Neural progenitor cell (in vitro differentiated cells): ENCODE measurements at regions not wholly inside any gene's neighbourhood (a gene's known extent, or its start where the extent isn't known, plus 50 kb on each side); places are given as distances from the start of the nearest gene placed in this dataset.

Source experiments
- EZH2 ChIP-seq: fragments of 200-600 bp; sonication (generic); IDR thresholded peaks from 2 replicates; pipeline ENCODE4 v1.6.1; 2017; ENCODE audit warnings: antibody characterized with exemption, mild to moderate bottlenecking, moderate library complexity
- EZH2phosphoT487 ChIP-seq: fragments of 200-600 bp; sonication (generic); IDR thresholded peaks from 2 replicates; pipeline ENCODE4 v1.6.1; 2017; ENCODE audit warnings: antibody characterized with exemption
- TF ChIP-seq, protein P1 (sequence below): fragments of 200-600 bp; sonication (generic); IDR thresholded peaks from 2 replicates; pipeline ENCODE4 v1.5.1; 2017; ENCODE audit warnings: antibody characterized with exemption, mild to moderate bottlenecking

GRCh38 chr3:124157748-124158147, 165.8 kb upstream of the ROPN1 start:
- TF ChIP-seq, protein P1, sequence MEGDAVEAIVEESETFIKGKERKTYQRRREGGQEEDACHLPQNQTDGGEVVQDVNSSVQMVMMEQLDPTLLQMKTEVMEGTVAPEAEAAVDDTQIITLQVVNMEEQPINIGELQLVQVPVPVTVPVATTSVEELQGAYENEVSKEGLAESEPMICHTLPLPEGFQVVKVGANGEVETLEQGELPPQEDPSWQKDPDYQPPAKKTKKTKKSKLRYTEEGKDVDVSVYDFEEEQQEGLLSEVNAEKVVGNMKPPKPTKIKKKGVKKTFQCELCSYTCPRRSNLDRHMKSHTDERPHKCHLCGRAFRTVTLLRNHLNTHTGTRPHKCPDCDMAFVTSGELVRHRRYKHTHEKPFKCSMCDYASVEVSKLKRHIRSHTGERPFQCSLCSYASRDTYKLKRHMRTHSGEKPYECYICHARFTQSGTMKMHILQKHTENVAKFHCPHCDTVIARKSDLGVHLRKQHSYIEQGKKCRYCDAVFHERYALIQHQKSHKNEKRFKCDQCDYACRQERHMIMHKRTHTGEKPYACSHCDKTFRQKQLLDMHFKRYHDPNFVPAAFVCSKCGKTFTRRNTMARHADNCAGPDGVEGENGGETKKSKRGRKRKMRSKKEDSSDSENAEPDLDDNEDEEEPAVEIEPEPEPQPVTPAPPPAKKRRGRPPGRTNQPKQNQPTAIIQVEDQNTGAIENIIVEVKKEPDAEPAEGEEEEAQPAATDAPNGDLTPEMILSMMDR = no peak
- TF ChIP-seq EZH2phosphoT487 (no peak), EZH2 (no peak)
